Cardiac septum (tissue), 1 donor: ENCODE measurements at regions not wholly inside any gene's neighbourhood (a gene's known extent, or its start where the extent isn't known, plus 50 kb on each side); places are given as distances from the start of the nearest gene placed in this dataset.

Experiments used
- DNase-seq: peaks from one replicate; pipeline ENCODE4 v3.0.0-alpha.2; 2020; ENCODE audit warnings: low spot score
- intact Hi-C: fragments of 100-400 bp; cut with DNase I; formaldehyde crosslinking; loops from one replicate; pipeline ENCODE4 v1.14.0; 2022
- donor health status: DM: no; HTN: no; CAD: no.

GRCh38 chr5:56535347-56535746, 280.0 kb upstream of the MAP3K1 start:
- intact Hi-C loops, result no loop called here
- no peak for DNase-seq

GRCh38 chr5:56534102-56534829, 281.1 kb upstream of the MAP3K1 start:
- intact Hi-C loops, result no loop called here
- DNase-seq, result no peak

- DNase-seq, result no peak
- intact Hi-C loops, result no loop called here
Measured at GRCh38 chr5:56532466-56532865, 282.9 kb upstream of the MAP3K1 start.

DNA sequence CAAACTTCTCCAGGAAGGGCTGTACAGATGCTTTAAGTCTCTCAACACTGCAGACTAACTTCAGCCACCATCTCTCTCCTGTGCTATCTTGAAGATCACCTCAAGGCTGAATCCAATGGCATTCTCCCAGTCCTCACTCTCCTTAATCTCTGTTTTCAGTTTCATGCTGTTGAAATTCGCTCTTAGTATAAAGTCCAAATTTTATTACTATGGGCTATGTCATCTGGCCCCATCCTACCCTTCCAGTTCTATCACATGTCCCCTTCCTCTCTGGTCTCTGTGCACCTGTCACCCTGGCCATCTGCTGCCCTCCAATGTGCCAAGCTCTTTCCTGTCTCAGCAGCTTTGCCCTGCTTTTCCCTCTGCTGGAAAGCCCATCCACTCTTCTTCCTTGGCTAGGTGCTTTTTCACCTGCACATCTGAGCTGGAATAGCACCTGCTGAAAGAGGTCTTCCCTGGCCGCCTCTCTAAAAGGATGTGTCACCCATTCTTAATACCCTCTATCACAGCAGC, 284.7 kb upstream of the MAP3K1 start:
- intact Hi-C loops, result no loop called here
- no peak for DNase-seq

DNA sequence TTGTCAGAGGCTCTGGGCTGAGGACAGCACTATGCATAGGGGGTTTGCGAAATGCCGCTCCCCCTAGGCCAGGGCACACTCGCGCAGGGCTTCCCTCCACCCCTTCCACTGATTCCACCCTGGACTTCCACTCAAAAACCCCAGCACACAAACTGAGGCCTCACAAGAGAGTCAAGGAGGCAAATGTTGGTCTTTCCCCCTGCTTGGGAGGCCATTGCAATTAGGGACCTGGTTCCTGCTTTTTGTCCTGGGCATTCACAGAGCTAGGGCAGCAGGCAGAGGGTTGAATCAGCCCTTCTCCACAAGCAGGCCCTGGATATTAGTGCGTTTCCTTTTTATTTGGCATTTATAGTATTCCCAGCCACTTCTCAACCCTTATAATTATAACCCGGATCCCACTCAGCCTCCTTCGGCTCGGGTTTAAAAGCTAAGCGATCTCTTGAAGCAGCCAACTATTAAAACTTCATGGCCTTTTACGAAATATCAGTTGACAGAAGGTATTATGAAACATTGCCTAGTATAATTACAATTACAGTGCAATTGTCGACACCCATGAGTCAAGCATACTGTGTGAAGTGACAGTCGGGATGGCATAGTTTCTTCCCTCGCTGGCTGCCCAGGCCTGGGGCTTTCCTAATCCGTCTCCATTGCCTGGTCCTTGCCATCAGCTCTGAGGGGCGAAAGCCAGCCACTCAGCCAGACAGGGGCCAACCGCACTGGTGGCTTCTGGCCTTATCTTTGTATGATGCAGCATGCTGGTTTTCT, 285.5 kb upstream of the MAP3K1 start:
- intact Hi-C loops, result no loop called here
- no peak for DNase-seq

DNA sequence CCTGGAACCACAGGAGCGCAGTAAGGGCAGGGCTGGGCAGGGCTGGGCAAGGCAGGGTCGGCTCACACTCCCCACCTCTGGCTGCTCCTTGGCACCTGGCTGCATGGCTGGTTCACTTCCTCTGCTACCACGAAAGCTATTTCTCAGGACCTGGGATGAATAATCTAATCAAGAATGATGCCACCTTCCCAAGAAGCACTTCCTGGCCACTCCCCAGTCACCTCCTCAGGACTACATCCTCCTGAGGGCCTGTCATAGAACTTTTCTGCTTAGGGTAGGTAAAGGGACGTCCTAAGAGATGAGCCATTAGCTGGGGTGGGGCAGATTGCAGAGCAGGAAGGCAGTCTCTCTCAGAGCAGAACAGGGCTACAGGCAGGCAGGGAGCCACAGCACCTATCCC, 288.2 kb upstream of the MAP3K1 start:
- no peak for DNase-seq
- intact Hi-C loops, result no loop called here

DNA sequence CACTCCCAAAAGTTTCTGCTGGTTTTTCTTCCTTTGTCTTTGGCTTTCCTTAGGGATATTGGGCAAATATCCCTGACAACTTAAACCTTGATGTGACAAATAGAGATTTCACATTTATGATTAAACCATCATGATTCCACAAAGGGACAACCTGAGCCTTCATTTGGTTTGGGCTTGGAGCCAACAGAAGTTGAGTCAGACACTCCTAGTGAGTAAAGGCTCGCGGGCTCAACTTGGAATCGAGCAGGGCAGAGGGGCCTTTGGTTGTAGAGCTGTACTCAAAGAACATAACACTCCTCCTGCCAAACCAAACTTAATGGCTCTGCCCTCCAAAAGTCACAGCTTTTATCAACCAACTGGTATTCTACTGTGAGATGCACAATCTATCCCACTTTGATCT, 290.2 kb upstream of the MAP3K1 start:
- intact Hi-C loops, result no loop called here

DNA sequence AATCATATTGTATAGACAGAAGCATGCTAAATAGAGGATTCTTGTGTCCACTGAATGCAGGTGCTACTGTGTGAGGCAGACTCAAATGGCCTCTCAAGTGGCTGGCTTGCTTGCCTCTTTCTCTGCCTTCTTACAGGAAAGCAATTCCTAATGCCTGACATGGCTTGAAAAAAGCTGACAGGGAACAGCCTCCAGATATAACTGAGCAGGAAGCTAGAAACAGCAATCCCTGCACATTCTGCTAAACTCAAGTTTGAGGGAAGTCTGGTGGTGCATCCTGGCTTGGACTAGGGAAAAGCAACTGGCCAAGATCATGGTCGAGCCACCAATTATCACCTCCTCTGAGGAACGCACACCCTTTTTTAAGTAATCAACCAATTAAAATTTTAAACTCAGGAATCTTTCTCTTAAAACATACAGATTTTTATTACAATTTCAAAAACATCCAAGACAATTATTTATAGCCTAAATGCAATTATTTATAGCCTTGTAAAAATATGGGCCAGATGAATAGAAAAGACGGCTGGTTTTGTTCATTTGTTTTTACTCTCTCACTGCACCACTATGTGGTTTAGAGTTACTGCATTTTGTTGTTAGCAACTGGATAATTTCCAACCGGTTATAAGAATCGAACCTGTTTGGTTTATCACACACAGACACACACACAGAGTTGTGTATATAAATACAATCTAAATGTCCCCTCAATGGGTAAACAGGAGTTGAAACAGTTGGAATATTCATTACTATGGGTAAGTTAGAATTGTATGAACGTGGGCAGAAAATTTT, 290.9 kb upstream of the ANKRD55 start:
- intact Hi-C loops, result no loop called here
- DNase-seq, result no peak

More for the DNA sequence above, 290.2 kb upstream of the MAP3K1 start:
- DNase-seq, result no peak

DNA sequence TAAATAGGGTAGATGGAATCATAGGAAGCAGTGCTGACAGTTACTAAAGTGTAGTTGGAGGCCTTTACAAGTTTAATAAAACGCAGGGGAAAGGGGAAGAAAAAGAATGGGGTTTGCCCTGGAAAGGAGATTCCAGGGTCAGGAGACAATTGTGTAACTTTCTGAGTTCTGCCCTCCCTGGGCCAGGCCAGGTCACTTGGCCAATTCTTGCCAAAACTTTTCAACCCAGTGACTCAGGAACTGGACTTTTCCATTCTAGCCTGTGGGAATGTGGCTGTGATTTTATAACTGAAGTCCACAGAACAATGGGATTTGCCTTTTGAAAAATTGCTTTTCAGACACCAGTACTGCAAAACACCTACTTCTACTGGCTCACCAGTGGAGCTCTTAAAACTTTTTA, 289.8 kb upstream of the ANKRD55 start:
- intact Hi-C loops, result no loop called here
- DNase-seq, result no peak

- no peak for DNase-seq
- intact Hi-C loops, result no loop called here
Measured at GRCh38 chr5:56522169-56522568, 289.0 kb upstream of the ANKRD55 start.

GRCh38 chr5:56520986-56521730, 288.0 kb upstream of the ANKRD55 start:
- DNase-seq, result no peak
- intact Hi-C loops, result no loop called here

GRCh38 chr5:56518820-56519219, 285.7 kb upstream of the ANKRD55 start:
- intact Hi-C loops, result no loop called here
- DNase-seq, result no peak

GRCh38 chr5:56517011-56517416, 283.9 kb upstream of the ANKRD55 start:
- no peak for DNase-seq
- intact Hi-C loops, result no loop called here

DNA sequence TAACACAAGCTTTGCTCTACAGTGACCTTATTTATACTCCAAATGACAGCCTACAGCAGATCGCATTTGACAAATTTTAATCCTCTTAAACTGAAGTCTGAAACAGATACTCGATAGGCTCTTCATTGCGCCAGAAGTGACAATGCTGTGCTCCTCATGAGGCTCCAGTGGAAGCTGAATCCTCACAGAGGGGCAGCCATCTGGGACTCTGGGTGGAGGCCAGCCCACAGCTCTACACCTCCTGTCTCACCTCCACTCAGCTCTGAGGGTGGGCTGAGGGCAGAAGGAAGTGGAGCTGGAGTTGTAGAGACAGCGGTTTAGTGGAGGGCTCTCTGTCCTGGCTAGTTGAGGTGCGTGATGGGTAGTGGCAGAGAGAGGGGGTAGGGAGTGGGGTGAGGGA, 283.3 kb upstream of the ANKRD55 start:
- no peak for DNase-seq
- intact Hi-C loops, result no loop called here

DNA sequence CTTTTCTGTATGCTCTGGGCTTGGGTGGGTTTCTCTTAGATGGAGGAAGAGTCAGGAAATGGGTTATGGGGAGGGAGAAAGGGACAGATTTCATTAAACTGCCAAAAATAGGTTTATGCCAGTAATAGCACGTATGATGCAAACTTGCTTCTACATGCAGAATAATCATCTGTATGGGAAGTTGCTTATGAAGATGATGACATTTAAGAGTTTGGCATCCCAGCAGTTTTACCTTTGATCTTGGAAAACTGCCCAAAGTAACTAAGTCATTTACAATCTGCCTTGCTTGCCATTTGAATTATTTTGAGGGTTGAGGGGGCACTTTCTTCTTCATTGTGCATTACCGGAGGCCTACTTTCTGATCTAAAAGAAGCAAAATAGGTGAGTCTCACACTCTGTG, 282.9 kb upstream of the ANKRD55 start:
- intact Hi-C loops, result no loop called here
- DNase-seq, result no peak

- no peak for DNase-seq
- intact Hi-C loops, result no loop called here
Measured at GRCh38 chr5:56515011-56515410, 281.9 kb upstream of the ANKRD55 start.

DNA sequence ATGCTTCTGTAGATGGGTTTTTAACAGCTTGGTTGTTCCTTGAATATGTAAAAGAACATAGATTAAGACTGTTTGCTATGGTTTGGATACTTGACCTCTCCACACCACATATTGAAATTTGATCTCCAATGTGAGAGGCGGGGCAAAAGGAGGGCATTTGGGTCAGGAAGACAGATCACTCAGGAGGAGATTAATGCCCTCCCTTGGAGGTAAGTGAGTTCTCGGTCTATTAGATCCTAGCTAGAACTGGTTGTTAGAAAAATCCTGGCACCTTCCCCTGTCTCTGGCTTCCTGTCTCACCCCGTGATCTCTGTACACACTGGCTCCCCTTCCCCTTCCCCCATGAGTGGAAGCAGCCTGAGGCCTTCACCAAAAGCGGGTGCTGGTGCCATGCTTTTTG, 281.1 kb upstream of the ANKRD55 start:
- no peak for DNase-seq
- intact Hi-C loops, result no loop called here

DNA sequence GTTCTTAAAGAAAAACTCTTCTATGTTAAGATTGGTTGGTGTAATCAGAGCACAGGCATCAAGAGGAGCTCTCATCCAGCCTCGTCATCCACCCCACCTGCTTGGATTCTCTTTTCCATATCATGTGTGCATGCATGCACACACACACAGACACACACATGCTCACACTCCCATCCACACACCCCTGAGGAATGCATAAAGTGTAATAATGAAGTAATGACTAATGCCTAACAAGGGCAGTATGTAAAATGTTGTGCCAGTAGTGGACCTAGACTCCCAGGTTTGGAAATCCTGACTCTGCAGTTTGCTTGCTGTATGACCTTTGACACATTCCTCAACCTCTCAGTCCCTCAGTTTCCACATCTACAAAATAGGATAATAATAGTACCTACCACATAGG, 280.0 kb upstream of the ANKRD55 start:
- intact Hi-C loops, result no loop called here
- DNase-seq, result no peak

GRCh38 chr5:56512313-56512996, 279.3 kb upstream of the ANKRD55 start:
- DNase-seq, result no peak
- intact Hi-C loops, result no loop called here
